BLaER1 (cell line): ENCODE measurements at regions not wholly inside any gene's neighbourhood (a gene's known extent, or its start where the extent isn't known, plus 50 kb on each side); places are given as distances from the start of the nearest gene placed in this dataset.

ENCODE experiments used
- H3K27ac ChIP-seq: shearing (Covaris generic); formaldehyde crosslinking; 2 replicates; pipeline ENCODE4 v1.8.1; 2022
- H3K27me3 ChIP-seq: shearing (Covaris generic); formaldehyde crosslinking; 2 replicates; pipeline ENCODE4 v1.8.1; 2022
- H3K36me3 ChIP-seq: shearing (Covaris generic); formaldehyde crosslinking; 2 replicates; pipeline ENCODE4 v1.8.1; 2022
- H3K4me1 ChIP-seq: shearing (Covaris generic); formaldehyde crosslinking; 2 replicates; pipeline ENCODE4 v1.8.1; 2022
- H3K4me2 ChIP-seq: shearing (Covaris generic); formaldehyde crosslinking; 2 replicates; pipeline ENCODE4 v1.8.1; 2022
- H3K4me3 ChIP-seq: shearing (Covaris generic); formaldehyde crosslinking; 2 replicates; pipeline ENCODE4 v1.8.1; 2022
- H3K9ac ChIP-seq: shearing (Covaris generic); formaldehyde crosslinking; 2 replicates; pipeline ENCODE4 v1.8.1; 2022
- H3K9me3 ChIP-seq: shearing (Covaris generic); formaldehyde crosslinking; 2 replicates; pipeline ENCODE4 v1.8.1; 2022
- H4K20me1 ChIP-seq: shearing (Covaris generic); formaldehyde crosslinking; 2 replicates; pipeline ENCODE4 v1.8.1; 2022
- Cebpa-rat ChIP-seq: shearing (Covaris generic); IDR thresholded peaks from 2 replicates; pipeline ENCODE4 v1.8.1; 2022

GRCh38 chr9:7387840-7388239, 411.7 kb downstream of the DMAC1 start:
- no peak overlapping the region for H3K9ac ChIP-seq
- no peak for TF ChIP-seq Cebpa-rat
- H3K36me3 ChIP-seq = no peaks in the 10 kb centered on the region
- no peak overlapping the region for H3K4me3 ChIP-seq
- no peak overlapping the region for H3K27ac ChIP-seq
- H3K4me2 ChIP-seq = no peak overlapping the region
- H4K20me1 ChIP-seq = no peaks in the 10 kb centered on the region
- no peaks in the 10 kb centered on the region for H3K9me3 ChIP-seq
- H3K27me3 ChIP-seq = no peaks in the 10 kb centered on the region
- peaks cover 4% of the 10 kb centered on the region; the same call in 1 of the 2 replicates for H3K4me1 ChIP-seq

GRCh38 chr9:7382304-7382703, 417.3 kb downstream of the DMAC1 start:
- Histone ChIP-seq H3K9me3 (no peaks in the 10 kb centered on the region), H3K4me1 (no peaks in the 10 kb centered on the region), H3K9ac (no peak overlapping the region), H3K27ac (no peak overlapping the region), H3K27me3 (no peaks in the 10 kb centered on the region), H4K20me1 (no peaks in the 10 kb centered on the region), H3K4me2 (no peak overlapping the region), H3K36me3 (no peaks in the 10 kb centered on the region), H3K4me3 (no peak overlapping the region)
- no peak for TF ChIP-seq Cebpa-rat

GRCh38 chr9:7377489-7377888, 422.1 kb downstream of the DMAC1 start:
- no peak for TF ChIP-seq Cebpa-rat
- H3K27ac ChIP-seq = no peak overlapping the region
- no peaks in the 10 kb centered on the region for H3K36me3 ChIP-seq
- no peaks in the 10 kb centered on the region for H4K20me1 ChIP-seq
- no peaks in the 10 kb centered on the region for H3K9me3 ChIP-seq
- no peaks in the 10 kb centered on the region for H3K27me3 ChIP-seq
- no peak overlapping the region for H3K9ac ChIP-seq
- no peak overlapping the region for H3K4me2 ChIP-seq
- no peak overlapping the region for H3K4me3 ChIP-seq
- no peaks in the 10 kb centered on the region for H3K4me1 ChIP-seq

DNA sequence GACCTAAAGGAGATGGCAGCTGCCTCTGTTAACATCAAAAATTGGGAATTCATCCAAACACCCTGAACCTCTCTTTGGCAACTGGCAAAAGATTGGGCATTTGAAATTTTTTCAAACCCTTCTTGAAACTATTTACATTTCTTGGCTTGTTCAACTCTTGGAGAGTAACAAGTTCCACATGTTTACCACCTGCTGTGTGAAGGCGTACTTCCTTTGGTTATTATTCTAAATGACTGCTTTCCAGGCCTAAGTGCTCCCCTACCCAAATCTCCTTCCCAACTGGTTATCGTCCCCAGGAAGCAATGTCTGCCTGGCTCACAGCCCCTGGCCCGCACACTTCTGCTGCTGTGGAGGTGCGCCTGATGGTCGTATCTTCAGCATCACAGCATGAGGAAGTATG, 422.7 kb downstream of the DMAC1 start:
- Histone ChIP-seq H3K9me3 (no peaks in the 10 kb centered on the region), H3K4me1 (no peaks in the 10 kb centered on the region), H3K36me3 (no peaks in the 10 kb centered on the region), H3K9ac (no peak overlapping the region), H3K4me2 (no peak overlapping the region), H3K27ac (no peak overlapping the region), H3K27me3 (no peaks in the 10 kb centered on the region), H4K20me1 (no peaks in the 10 kb centered on the region), H3K4me3 (no peak overlapping the region)
- no peak for TF ChIP-seq Cebpa-rat

DNA sequence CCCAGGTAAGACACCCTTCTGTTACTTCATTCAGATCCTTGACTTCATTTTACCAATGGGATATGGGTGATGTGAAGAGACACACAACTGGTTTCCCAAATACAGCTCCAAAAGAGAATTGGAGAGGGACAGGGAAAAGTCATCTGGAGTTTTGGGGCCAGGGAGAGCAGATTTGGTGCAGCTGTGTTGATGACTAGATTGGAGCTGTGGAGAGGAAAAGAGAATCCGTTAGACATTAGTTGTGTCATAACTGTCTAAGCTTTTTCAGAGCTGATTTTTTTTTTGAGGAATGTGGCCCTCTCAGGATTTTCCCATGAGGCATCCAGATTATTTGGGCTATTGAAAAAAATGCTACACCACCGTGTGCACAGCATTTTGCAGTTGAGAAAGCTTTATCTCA, 423.4 kb downstream of the DMAC1 start:
- H3K4me2 ChIP-seq = no peak overlapping the region
- no peaks in the 10 kb centered on the region for H3K4me1 ChIP-seq
- H3K9me3 ChIP-seq = no peaks in the 10 kb centered on the region
- no peak overlapping the region for H3K27ac ChIP-seq
- H3K36me3 ChIP-seq = no peaks in the 10 kb centered on the region
- no peak overlapping the region for H3K4me3 ChIP-seq
- H4K20me1 ChIP-seq = no peaks in the 10 kb centered on the region
- H3K9ac ChIP-seq = no peak overlapping the region
- no peaks in the 10 kb centered on the region for H3K27me3 ChIP-seq
- TF ChIP-seq Cebpa-rat = no peak

- no peaks in the 10 kb centered on the region for H3K9me3 ChIP-seq
- no peak overlapping the region for H3K27ac ChIP-seq
- H3K9ac ChIP-seq = no peak overlapping the region
- H3K36me3 ChIP-seq = no peaks in the 10 kb centered on the region
- H3K4me2 ChIP-seq = no peak overlapping the region
- H3K4me1 ChIP-seq = no peaks in the 10 kb centered on the region
- TF ChIP-seq Cebpa-rat = no peak
- H4K20me1 ChIP-seq = no peaks in the 10 kb centered on the region
- H3K27me3 ChIP-seq = no peaks in the 10 kb centered on the region
- H3K4me3 ChIP-seq = no peak overlapping the region
Measured at GRCh38 chr9:7375013-7375511, 424.5 kb downstream of the DMAC1 start.

- H3K4me3 ChIP-seq = no peak overlapping the region
- H3K27ac ChIP-seq = no peak overlapping the region
- no peak overlapping the region for H3K9ac ChIP-seq
- no peaks in the 10 kb centered on the region for H3K27me3 ChIP-seq
- H4K20me1 ChIP-seq = no peaks in the 10 kb centered on the region
- H3K9me3 ChIP-seq = no peaks in the 10 kb centered on the region
- H3K4me2 ChIP-seq = no peak overlapping the region
- H3K36me3 ChIP-seq = no peaks in the 10 kb centered on the region
- H3K4me1 ChIP-seq = no peaks in the 10 kb centered on the region
- TF ChIP-seq Cebpa-rat = no peak
Measured at GRCh38 chr9:7370988-7371387, 428.6 kb downstream of the DMAC1 start.

- H3K27ac ChIP-seq = no peak overlapping the region
- no peaks in the 10 kb centered on the region for H3K27me3 ChIP-seq
- no peaks in the 10 kb centered on the region for H3K4me1 ChIP-seq
- no peak overlapping the region for H3K4me3 ChIP-seq
- TF ChIP-seq Cebpa-rat = no peak
- no peak overlapping the region for H3K4me2 ChIP-seq
- no peaks in the 10 kb centered on the region for H4K20me1 ChIP-seq
- H3K9me3 ChIP-seq = no peaks in the 10 kb centered on the region
- H3K36me3 ChIP-seq = no peaks in the 10 kb centered on the region
- H3K9ac ChIP-seq = no peak overlapping the region
Measured at GRCh38 chr9:7370381-7370780, 429.2 kb downstream of the DMAC1 start.

DNA sequence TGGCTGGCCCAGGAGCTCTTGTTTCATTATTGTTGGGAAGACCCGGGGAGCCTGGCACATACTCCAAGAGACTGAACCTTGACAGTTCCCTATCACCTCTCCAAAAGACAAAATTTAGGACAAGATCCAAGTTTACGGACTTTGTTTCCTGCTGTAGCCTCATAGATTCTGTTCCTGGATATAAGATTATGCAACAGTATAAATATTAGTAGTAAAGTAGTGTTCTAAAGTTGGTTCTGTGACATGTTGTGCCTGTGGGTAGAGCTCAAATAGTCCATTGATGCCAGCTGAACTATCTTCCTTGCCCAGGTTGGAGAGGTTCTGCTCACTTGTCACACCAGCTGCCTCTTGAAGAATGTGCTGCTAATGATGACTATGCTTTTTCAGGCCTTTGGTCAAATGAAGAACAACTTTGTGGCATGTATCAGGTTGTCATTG, 430.2 kb downstream of the DMAC1 start:
- no peak overlapping the region for H3K4me3 ChIP-seq

DNA sequence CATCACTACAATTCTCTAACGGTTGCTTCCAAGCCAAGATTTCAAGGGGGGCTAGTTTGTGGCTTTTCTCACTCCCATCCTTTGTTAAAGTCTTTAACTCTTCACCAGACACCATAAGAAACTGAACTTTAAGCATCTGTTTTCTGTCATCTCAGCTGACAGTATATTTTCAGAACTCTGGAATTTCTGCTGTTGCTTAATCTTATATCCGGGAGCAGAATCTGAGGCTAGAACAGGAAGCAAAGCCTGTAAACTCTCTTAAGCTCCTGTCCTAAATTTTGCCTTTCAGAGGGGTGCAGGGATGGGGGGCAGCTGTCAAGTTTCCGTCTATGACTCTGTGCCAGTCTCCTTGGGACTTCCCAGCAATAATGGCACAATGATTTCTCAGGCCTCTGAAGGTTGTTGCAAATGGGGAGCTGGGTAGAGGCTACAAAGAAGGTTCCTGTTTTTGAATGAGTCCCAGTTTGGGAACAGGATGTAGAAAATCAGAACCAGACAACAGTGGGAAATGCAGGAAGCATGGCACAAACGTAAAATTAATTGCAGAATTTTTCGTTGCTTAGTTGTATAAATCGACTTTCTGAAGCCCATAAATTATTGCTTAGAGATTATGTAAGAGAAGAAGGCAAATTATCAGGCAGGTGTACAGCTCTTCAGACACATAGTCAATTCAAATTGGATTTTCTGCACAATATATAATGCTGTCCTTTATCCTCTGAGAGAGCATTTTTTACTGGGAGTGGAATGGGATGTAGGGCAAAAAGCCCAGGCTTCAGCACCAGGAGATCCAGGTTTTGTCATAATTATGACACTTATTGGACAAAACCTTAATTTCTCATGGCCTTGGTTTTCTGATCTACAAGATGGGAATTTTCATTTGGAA, 430.9 kb downstream of the DMAC1 start:
- H3K4me1 ChIP-seq = no peaks in the 10 kb centered on the region
- H3K36me3 ChIP-seq = no peaks in the 10 kb centered on the region
- no peak for TF ChIP-seq Cebpa-rat
- no peak overlapping the region for H3K4me3 ChIP-seq
- H3K9ac ChIP-seq = no peak overlapping the region
- H3K9me3 ChIP-seq = no peaks in the 10 kb centered on the region
- no peak overlapping the region for H3K27ac ChIP-seq
- no peaks in the 10 kb centered on the region for H4K20me1 ChIP-seq
- H3K27me3 ChIP-seq = no peaks in the 10 kb centered on the region
- no peak overlapping the region for H3K4me2 ChIP-seq

More for the DNA sequence above, 430.2 kb downstream of the DMAC1 start:
- H4K20me1 ChIP-seq = no peaks in the 10 kb centered on the region
- H3K4me2 ChIP-seq = no peak overlapping the region
- no peaks in the 10 kb centered on the region for H3K36me3 ChIP-seq
- no peak overlapping the region for H3K9ac ChIP-seq
- H3K9me3 ChIP-seq = no peaks in the 10 kb centered on the region
- no peaks in the 10 kb centered on the region for H3K4me1 ChIP-seq
- H3K27ac ChIP-seq = no peak overlapping the region
- no peak for TF ChIP-seq Cebpa-rat
- no peaks in the 10 kb centered on the region for H3K27me3 ChIP-seq
